ENCODE measurements at regions not wholly inside any gene's neighbourhood (a gene's known extent, or its start where the extent isn't known, plus 50 kb on each side); places are given as distances from the start of the nearest gene placed in this dataset.

- TF ChIP-seq ZNF274 (IDR thresholded peaks at IDR 0.05; ENCODE audit: low read depth, low read length): no peak
- H3K4me3 ChIP-seq (ENCODE audit: low read length): no peak overlapping the region
Measured at GRCh38 chr2:129717560-129718130, 261.8 kb upstream of the RAB6C start.

DNA sequence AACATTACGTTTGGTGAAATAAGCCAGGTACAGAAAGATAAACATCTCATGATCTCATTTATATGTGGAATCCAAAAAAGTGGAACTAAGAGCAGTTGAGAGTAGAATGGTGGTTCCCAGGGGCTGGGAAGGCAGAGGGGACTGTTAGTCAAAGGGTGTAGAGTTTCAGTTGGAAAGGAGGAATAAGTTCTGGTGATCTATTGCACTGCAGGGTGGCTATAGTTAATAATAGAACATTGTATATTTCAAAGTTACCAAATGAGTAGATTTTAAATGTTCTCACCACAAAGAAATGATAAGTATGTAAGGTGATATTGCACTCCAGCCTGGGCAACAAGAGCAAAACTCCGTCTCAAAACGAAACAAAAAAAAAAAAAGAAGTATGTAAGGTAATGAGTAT is 260.1 kb upstream of the RAB6C start:
- no peak overlapping the region for H3K4me3 ChIP-seq (ENCODE audit: low read length)
- TF ChIP-seq ZNF274 (IDR thresholded peaks at IDR 0.05; ENCODE audit: low read depth, low read length): no peak

DNA sequence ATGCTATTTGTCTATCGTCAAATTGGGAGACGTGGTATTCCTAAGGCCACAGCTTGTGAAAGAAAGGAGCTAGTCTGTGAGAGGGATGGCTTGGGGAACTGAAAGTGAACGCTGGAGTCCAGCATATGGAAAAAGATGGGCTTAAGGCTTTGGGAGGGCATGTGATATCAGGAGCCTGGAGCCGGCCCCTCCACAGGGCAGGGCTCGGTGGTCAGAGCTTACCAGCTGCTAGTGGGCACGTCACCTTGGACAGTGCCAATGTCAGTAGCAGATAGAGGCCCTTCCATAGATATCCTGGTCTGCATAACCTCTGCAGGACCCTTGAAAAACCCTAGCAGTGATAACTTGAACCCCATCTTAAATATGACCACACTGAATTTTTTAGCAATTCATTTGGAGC is 259.1 kb upstream of the RAB6C start:
- H3K4me3 ChIP-seq (ENCODE audit: low read length): no peak overlapping the region
- TF ChIP-seq ZNF274 (IDR thresholded peaks at IDR 0.05; ENCODE audit: low read depth, low read length): no peak

DNA sequence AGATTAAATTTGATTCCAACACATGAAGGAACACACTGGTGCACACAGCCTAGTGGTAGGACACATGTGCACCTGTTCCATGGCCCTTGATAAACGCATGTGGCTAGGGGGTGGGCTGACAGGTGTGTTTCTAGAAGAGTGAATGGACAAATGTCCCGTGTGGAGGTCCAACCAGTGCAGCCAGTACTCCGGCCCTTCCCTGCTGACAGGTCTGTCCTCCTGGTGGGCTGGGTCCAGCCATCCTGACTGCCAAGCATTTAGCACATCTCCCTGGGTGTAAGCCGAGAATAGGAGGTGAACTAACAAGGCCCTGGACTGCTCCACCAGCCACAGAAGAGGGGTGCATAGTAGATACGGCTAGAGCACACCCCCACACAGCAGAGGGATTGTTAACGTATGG is 258.7 kb upstream of the RAB6C start:
- H3K4me3 ChIP-seq (ENCODE audit: low read length): no peak overlapping the region
- TF ChIP-seq ZNF274 (IDR thresholded peaks at IDR 0.05; ENCODE audit: low read depth, low read length): no peak

DNA sequence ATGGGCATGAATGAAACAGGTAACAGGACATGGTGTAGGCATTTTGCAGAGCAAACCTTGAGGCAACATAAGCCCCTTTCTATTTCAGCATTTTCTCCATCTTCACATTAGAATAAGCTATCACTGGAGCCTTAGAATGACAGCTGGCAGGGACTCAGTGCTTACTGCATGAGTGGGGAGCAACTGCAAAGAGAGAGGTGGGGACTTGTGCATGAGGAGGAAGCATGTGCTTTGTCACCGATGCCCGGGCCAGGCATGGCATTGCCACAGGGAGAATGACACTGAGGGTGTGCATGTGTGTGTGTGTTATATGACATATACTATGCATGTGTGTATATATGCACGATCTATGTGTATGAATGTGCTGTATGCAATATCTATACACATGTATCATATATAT is 258.2 kb upstream of the RAB6C start:
- TF ChIP-seq ZNF274 (IDR thresholded peaks at IDR 0.05; ENCODE audit: low read depth, low read length): no peak
- H3K4me3 ChIP-seq (ENCODE audit: low read length): no peak overlapping the region

DNA sequence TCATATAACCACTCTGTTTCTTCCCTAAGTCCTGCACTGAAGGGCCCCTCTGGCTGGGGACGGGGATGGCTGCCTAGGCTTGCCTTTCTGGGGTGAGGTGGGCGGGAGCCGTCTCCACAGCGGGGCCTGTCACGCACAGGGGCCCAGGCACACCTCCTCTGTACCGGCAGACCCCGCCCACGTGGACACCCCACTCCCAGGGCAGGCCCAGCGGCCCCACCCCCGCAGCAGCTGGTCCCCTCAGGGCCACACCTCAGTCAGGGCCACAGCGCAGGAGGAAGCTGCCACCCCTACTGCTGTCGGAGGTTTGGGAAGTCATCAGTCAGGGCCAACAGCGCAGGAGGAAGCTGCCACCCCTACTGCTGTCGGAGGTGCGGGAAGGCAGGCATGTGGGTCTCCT is 257.6 kb upstream of the RAB6C start:
- TF ChIP-seq ZNF274 (IDR thresholded peaks at IDR 0.05; ENCODE audit: low read depth, low read length): no peak
- no peak overlapping the region for H3K4me3 ChIP-seq (ENCODE audit: low read length)

DNA sequence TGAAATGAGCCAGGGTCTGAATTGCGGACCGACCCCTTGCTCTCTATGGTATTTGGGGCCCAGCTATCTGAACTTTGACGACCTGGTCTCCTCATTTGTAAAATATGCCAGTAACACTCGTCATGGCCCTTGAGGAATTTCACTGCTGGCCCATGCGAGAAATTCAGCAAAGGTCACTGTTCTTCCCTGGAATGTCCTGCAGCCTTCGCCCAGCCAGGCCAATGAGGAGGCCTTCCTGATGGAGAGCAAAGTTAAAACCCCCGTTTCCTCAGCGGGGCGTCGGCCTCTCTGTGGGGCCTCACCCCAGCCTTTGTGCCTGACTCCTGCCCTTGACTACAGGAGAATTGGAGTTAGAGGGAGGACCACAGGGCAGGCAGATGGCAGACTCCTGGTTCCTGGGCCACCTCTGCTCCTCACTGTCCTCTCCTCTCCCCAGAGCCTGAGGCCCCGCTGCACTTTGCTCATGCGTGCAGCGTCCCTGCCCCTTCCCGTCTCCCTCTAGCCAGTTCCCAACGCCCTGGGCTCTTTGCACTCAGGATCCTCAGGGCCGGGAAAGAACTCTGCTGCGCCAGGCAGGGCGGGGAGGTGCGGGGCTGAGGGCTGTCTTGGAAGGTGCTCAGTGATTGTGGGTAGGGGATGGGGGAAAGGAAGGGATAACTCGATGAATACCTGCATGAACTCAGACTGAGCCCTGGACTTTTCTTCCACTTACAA is 257.0 kb upstream of the RAB6C start:
- no peak overlapping the region for H3K4me3 ChIP-seq (ENCODE audit: low read length)
- no peak for TF ChIP-seq ZNF274 (IDR thresholded peaks at IDR 0.05; ENCODE audit: low read depth, low read length)

GRCh38 chr2:129723277-129724020 is 256.0 kb upstream of the RAB6C start:
- no peak overlapping the region for H3K4me3 ChIP-seq (ENCODE audit: low read length)
- no peak for TF ChIP-seq ZNF274 (IDR thresholded peaks at IDR 0.05; ENCODE audit: low read depth, low read length)

- H3K4me3 ChIP-seq (ENCODE audit: low read length): no peak overlapping the region
- no peak for TF ChIP-seq ZNF274 (IDR thresholded peaks at IDR 0.05; ENCODE audit: low read depth, low read length)
Measured at GRCh38 chr2:129724021-129724757, 255.3 kb upstream of the RAB6C start.

- H3K4me3 ChIP-seq (ENCODE audit: low read length): no peak overlapping the region
- TF ChIP-seq ZNF274 (IDR thresholded peaks at IDR 0.05; ENCODE audit: low read depth, low read length): no peak
Measured at GRCh38 chr2:129726216-129726615, 253.2 kb upstream of the RAB6C start.

- H3K4me3 ChIP-seq (ENCODE audit: low read length): no peak overlapping the region
- no peak for TF ChIP-seq ZNF274 (IDR thresholded peaks at IDR 0.05; ENCODE audit: low read depth, low read length)
Measured at GRCh38 chr2:129727286-129727685, 252.2 kb upstream of the RAB6C start.

DNA sequence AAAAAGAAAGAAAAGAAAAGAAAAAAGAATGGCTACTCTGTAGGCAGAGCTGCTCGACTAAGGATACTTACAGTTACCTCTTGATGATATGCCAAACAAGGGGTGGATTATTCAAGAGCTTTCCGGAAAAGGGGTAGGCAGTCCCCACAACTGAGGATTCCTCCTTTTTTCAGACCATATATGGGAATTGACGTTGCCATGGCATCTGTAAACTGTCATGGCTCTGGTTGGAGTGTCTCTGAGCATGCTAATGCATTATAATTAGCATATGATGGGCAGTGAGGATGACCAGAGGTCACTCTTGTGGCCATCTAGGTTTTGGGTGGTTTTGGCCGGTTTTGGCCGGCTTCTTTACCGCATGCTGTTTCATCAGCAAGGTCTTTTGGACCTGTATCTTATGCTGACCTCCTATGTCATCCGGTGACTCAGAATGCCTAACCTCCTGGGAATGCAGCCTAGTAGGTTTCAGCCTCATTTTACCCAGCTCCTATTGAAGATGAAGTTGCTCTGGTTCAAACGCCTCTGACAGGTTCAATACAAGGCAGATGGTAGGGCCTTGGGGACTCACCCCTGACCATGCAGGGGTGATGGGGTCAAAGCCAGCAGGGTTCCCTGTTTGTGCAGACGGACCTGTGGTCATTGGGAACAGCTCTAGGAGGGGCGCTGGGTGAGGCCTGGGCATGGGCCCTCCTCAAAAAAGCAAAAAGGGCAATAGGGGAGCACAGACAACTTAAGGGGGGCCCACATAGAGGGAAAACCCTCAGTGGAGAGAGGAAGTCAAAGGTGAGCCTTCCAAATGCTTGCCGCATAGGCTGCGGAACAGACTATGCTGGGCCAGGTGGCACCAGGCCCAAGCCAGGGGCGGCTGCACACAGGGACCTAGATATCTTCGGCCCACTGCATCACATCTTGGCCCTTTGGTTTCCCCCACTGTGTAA is 251.2 kb upstream of the RAB6C start:
- TF ChIP-seq ZNF274 (IDR thresholded peaks at IDR 0.05; ENCODE audit: low read depth, low read length): no peak
- no peak overlapping the region for H3K4me3 ChIP-seq (ENCODE audit: low read length)

DNA sequence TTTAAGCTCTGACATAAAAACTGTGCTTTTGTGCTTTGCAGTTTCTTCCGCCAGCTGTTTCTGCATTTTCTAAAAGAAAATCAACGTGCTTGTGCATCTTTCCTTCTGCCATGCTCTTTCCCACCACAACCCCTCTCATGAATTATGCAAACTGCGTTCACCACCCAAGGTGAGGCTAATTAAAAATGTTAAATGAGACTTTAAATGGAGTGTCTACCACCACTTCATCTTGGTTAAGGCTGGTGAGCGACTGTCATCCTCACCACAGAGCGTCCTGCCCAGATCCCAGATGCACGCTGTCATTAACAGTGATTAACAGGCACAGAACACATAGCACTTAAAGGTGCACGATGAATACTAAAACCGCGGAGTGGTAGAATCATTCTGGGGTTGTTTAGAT is 250.5 kb upstream of the RAB6C start:
- no peak for TF ChIP-seq ZNF274 (IDR thresholded peaks at IDR 0.05; ENCODE audit: low read depth, low read length)
- H3K4me3 ChIP-seq (ENCODE audit: low read length): no peak overlapping the region

Data from GM08714 (cell line).